ENCODE measurements at regions not wholly inside any gene's neighbourhood (a gene's known extent, or its start where the extent isn't known, plus 50 kb on each side); places are given as distances from the start of the nearest gene placed in this dataset.

DNA sequence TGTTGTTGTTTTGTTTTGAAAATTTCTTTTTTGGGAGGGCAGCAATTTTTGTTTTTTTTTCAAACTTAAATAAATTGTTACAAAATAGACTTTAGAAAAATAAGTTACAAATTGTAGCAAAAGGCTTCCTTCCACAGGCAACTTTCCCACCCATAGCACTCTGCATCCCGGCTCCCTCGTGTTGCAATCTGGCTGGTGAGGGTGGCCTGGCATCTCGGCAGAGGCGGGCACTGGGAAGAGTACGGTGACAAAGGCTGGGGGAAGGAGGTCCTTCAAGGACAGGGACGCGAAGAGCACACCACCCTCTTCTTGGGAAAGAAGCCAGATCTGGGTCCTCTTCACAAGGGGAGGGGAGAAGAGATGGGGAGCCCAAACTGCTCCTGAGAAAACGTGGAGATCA is 379.7 kb downstream of the OLFM4 start:
- no peaks in the 10 kb centered on the region for H3K27me3 ChIP-seq (ENCODE audit: insufficient read depth, low read length, poor library complexity)
- H3K79me2 ChIP-seq (ENCODE audit: insufficient read depth, low read length): no peaks in the 10 kb centered on the region
- no peaks in the 10 kb centered on the region for H3K9me3 ChIP-seq (ENCODE audit: insufficient read depth, low read length, severe bottlenecking)
- TF ChIP-seq, protein P1, sequence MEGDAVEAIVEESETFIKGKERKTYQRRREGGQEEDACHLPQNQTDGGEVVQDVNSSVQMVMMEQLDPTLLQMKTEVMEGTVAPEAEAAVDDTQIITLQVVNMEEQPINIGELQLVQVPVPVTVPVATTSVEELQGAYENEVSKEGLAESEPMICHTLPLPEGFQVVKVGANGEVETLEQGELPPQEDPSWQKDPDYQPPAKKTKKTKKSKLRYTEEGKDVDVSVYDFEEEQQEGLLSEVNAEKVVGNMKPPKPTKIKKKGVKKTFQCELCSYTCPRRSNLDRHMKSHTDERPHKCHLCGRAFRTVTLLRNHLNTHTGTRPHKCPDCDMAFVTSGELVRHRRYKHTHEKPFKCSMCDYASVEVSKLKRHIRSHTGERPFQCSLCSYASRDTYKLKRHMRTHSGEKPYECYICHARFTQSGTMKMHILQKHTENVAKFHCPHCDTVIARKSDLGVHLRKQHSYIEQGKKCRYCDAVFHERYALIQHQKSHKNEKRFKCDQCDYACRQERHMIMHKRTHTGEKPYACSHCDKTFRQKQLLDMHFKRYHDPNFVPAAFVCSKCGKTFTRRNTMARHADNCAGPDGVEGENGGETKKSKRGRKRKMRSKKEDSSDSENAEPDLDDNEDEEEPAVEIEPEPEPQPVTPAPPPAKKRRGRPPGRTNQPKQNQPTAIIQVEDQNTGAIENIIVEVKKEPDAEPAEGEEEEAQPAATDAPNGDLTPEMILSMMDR (IDR thresholded peaks at IDR 0.05; ENCODE audit: borderline replicate concordance, extremely low read depth, low read length, poor library complexity, severe bottlenecking): no peak
- TF ChIP-seq EZH2 (IDR thresholded peaks at IDR 0.05; ENCODE audit: borderline replicate concordance, low read depth, low read length, severe bottlenecking): no peak
- no peaks in the 10 kb centered on the region for H4K20me1 ChIP-seq (ENCODE audit: insufficient read depth, low read length)
- H3K4me3 ChIP-seq (ENCODE audit: low read depth in 1 of 2, low read length in 2 of 2): no peak overlapping the region
- H3K4me1 ChIP-seq (ENCODE audit: insufficient read depth, low read length): no peaks in the 10 kb centered on the region
- no peak overlapping the region for H3K4me2 ChIP-seq (ENCODE audit: insufficient read depth, low read length)
- no peak for DNase-seq
- no peak overlapping the region for H3K9ac ChIP-seq (ENCODE audit: low read depth, low read length)
- no peak overlapping the region for H2AFZ ChIP-seq (ENCODE audit: low read depth, low read length)
- no peak overlapping the region for H3K27ac ChIP-seq (ENCODE audit: low read length)
- H3K36me3 ChIP-seq (ENCODE audit: insufficient read depth, low read length): no peaks in the 10 kb centered on the region
- ATAC-seq (ENCODE audit: insufficient read depth, low read depth): no peak

DNA sequence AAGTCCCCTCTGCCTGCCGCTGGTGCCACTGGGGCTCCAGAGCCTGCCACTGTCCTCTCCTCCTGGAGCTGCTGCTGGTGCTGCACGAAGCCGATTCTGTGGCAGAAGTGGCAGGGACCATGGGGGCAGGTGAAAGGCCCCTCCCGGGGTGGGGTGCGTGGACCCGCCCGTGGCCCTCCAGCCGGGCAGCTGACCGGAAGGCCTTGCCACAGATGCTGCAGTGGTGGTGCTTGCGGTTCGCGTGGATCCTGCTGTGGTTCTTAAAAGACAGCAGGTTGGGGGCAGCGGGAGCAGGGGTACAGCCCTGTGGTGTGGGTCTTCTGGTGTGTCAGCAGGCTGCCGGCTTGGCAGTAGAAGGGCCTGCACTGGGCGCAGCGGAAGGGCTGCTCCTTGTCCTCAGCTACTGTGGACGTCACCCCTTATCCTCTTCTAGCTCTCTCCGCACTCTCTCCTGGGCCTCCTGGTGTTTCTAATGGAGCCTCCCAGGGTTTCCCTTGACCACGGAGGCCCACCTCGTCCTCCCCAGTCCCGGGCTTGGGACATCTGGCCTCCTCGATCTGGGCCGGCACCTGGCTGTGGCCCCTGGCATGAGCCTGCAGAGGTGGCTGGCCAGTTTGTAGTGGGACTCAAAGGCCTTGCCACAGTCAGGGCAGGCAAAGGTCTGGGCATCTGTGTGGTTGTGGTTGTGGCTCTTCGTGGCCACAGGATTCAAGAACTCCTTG is 380.4 kb downstream of the OLFM4 start:
- Histone ChIP-seq H3K4me2 (ENCODE audit: insufficient read depth, low read length) (no peak overlapping the region), H3K9ac (ENCODE audit: low read depth, low read length) (no peak overlapping the region), H3K36me3 (ENCODE audit: insufficient read depth, low read length) (no peaks in the 10 kb centered on the region), H3K27me3 (ENCODE audit: insufficient read depth, low read length, poor library complexity) (no peaks in the 10 kb centered on the region), H4K20me1 (ENCODE audit: insufficient read depth, low read length) (no peaks in the 10 kb centered on the region), H2AFZ (ENCODE audit: low read depth, low read length) (no peak overlapping the region), H3K79me2 (ENCODE audit: insufficient read depth, low read length) (no peaks in the 10 kb centered on the region), H3K27ac (ENCODE audit: low read length) (no peak overlapping the region), H3K4me3 (ENCODE audit: low read depth in 1 of 2, low read length in 2 of 2) (no peak overlapping the region), H3K4me1 (ENCODE audit: insufficient read depth, low read length) (no peaks in the 10 kb centered on the region), H3K9me3 (ENCODE audit: insufficient read depth, low read length, severe bottlenecking) (no peaks in the 10 kb centered on the region)
- no peak for TF ChIP-seq EZH2 (IDR thresholded peaks at IDR 0.05; ENCODE audit: borderline replicate concordance, low read depth, low read length, severe bottlenecking)
- TF ChIP-seq, protein P1 (IDR thresholded peaks at IDR 0.05; ENCODE audit: borderline replicate concordance, extremely low read depth, low read length, poor library complexity, severe bottlenecking): no peak
- ATAC-seq (ENCODE audit: insufficient read depth, low read depth) (no peak), DNase-seq (no peak)

DNA sequence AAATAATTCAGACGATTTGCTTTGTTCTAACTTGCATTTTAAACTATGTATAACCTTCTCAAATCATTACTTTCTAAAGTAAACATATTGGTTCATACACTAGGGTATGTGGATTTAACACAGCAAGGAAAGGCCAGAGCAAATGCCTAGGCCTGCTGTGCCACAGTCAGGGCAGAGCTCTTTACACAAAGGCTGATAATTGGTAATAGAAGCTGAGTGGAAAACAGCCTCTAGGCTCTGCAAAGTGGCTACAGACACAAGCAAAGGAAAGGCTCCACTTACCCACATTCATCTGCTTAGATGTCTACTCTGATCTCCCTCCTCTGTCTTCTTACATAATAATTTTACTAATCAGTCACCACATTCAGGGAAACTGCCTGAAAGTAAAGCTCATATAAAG is 382.9 kb downstream of the OLFM4 start:
- H3K4me3 ChIP-seq (ENCODE audit: low read depth in 1 of 2, low read length in 2 of 2): no peak overlapping the region
- no peak overlapping the region for H3K27ac ChIP-seq (ENCODE audit: low read length)
- DNase-seq: no peak
- H3K4me2 ChIP-seq (ENCODE audit: insufficient read depth, low read length): no peak overlapping the region
- no peak overlapping the region for H3K9ac ChIP-seq (ENCODE audit: low read depth, low read length)
- no peaks in the 10 kb centered on the region for H3K36me3 ChIP-seq (ENCODE audit: insufficient read depth, low read length)
- no peaks in the 10 kb centered on the region for H3K9me3 ChIP-seq (ENCODE audit: insufficient read depth, low read length, severe bottlenecking)
- no peaks in the 10 kb centered on the region for H3K79me2 ChIP-seq (ENCODE audit: insufficient read depth, low read length)
- ATAC-seq (ENCODE audit: insufficient read depth, low read depth): no peak
- no peak overlapping the region for H2AFZ ChIP-seq (ENCODE audit: low read depth, low read length)
- no peaks in the 10 kb centered on the region for H4K20me1 ChIP-seq (ENCODE audit: insufficient read depth, low read length)
- TF ChIP-seq, protein P1 (IDR thresholded peaks at IDR 0.05; ENCODE audit: borderline replicate concordance, extremely low read depth, low read length, poor library complexity, severe bottlenecking): no peak
- no peak for TF ChIP-seq EZH2 (IDR thresholded peaks at IDR 0.05; ENCODE audit: borderline replicate concordance, low read depth, low read length, severe bottlenecking)
- no peaks in the 10 kb centered on the region for H3K4me1 ChIP-seq (ENCODE audit: insufficient read depth, low read length)
- H3K27me3 ChIP-seq (ENCODE audit: insufficient read depth, low read length, poor library complexity): no peaks in the 10 kb centered on the region
